ENCODE measurements at regions not wholly inside any gene's neighbourhood (a gene's known extent, or its start where the extent isn't known, plus 50 kb on each side); places are given as distances from the start of the nearest gene placed in this dataset.

- WGBS (ENCODE audit: extremely low coverage, insufficient read length, low lambda C conversion rate): no CpG with 5 or more reads among the region's 1 CpG
- no peak overlapping the region for H3K27ac Mint-ChIP-seq
- no peaks in the 10 kb centered on the region for H3K4me1 Mint-ChIP-seq
- Histone ChIP-seq H3K4me2 (ENCODE audit: insufficient read depth, insufficient read length, low read length) (no peak overlapping the region), H2BK120ac (ENCODE audit: low read depth, low read length, poor library complexity, severe bottlenecking) (no peak overlapping the region), H3K23ac (ENCODE audit: insufficient read length, low read depth, low read length) (no peak overlapping the region), H2BK12ac (ENCODE audit: insufficient read length, low read depth, low read length) (no peak overlapping the region), H2BK15ac (ENCODE audit: low read depth, low read length) (no peak overlapping the region), H3K79me2 (ENCODE audit: insufficient read depth, low read length) (no peaks in the 10 kb centered on the region), H2BK20ac (ENCODE audit: low read depth, low read length, poor library complexity, severe bottlenecking) (no peak overlapping the region), H3K4me1 (ENCODE audit: insufficient read depth, low read length) (no peaks in the 10 kb centered on the region), H3K23me2 (ENCODE audit: insufficient read length, low read depth, low read length, poor library complexity, severe bottlenecking) (no peaks in the 10 kb centered on the region), H2BK5ac (ENCODE audit: insufficient read length, low read length) (no peak overlapping the region), H3K14ac (ENCODE audit: insufficient read depth, low read length) (no peak overlapping the region), H3K9me3 (ENCODE audit: control insufficient read depth, low read depth, low read length) (no peaks in the 10 kb centered on the region), H4K91ac (ENCODE audit: insufficient read length, low read depth, low read length) (no peak overlapping the region), H3K9ac (ENCODE audit: extremely low read depth, insufficient read length, low read length) (no peak overlapping the region), H3K4ac (ENCODE audit: low read depth, low read length) (no peak overlapping the region), H3K27me3 (ENCODE audit: insufficient read depth, low read length) (no peaks in the 10 kb centered on the region), H3K56ac (ENCODE audit: insufficient read length, low read depth, low read length) (no peak overlapping the region), H3K27ac (ENCODE audit: insufficient read length, low read depth, low read length) (no peak overlapping the region), H3T11ph (ENCODE audit: low read length) (no peak overlapping the region), H2AK5ac (ENCODE audit: insufficient read length, low read length) (no peak overlapping the region), H4K20me1 (ENCODE audit: control insufficient read depth, insufficient read depth, insufficient read length) (no peaks in the 10 kb centered on the region), H4K5ac (ENCODE audit: insufficient read length, low read depth, low read length) (no peak overlapping the region), H3K18ac (ENCODE audit: insufficient read length, low read depth, low read length) (no peak overlapping the region), H3K79me1 (ENCODE audit: insufficient read depth, low read depth, low read length, poor library complexity, severe bottlenecking) (no peaks in the 10 kb centered on the region), H4K8ac (replicated peaks; ENCODE audit: insufficient read length, low read depth, low read length) (no peak overlapping the region), H2AFZ (ENCODE audit: low read length) (no peak overlapping the region)
- no peaks in the 10 kb centered on the region for H3K9me3 Mint-ChIP-seq
- no peak for TF ChIP-seq CTCF (conservative IDR thresholded peaks at IDR 0.05)
- H3K4me3 Mint-ChIP-seq: no peak overlapping the region
- no peaks in the 10 kb centered on the region for H3K36me3 Mint-ChIP-seq (ENCODE audit: insufficient read depth in 1 of 3, low read depth in 3 of 3)
- DNase-seq: no peak
- H3K27me3 Mint-ChIP-seq (ENCODE audit: low read depth): no peaks in the 10 kb centered on the region; the same call in 1 of the 2 replicates
These were observed 273.9 kb downstream of the ARAP2 start for GRCh38 chr4:35970366-35970960.

Measured in H9 (cell line).